ENCODE measurements at regions not wholly inside any gene's neighbourhood (a gene's known extent, or its start where the extent isn't known, plus 50 kb on each side); places are given as distances from the start of the nearest gene placed in this dataset.
"Not testable (repeated sequence)": the region's sequence is repeated elsewhere in the genome, so short reads cannot be mapped to it uniquely, and the experiment has no call there.

DNA sequence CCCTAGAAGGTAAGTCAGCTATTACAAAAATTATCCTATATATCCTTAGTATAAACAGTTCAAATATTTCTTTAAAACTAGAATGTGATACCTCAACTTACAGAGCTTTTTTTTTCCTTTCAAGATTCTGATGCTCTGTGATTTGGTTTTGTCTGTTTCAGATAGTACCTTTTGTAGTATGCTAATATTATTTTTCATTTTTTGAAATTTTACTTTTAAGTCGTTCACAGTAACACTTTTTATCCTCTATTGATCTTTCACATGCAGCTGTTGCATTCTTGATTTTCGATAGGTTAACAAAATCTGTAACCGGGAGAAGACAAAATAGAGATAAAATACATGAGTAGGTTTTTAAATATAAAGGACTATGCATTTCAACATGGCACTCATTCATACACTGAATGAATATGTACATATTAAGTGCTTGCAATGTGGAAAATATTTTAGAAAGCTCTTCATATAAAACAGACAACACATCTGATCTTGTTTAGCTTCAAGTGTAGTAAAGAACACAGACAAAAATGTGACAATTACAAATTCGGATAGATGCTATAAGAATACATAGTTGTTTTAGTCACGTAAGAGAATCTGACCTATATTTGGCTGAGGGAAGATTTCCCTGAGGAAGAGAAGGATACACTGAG is 86.7 kb upstream of the CCT8L2 start:
- TF ChIP-seq CTCF (conservative IDR thresholded peaks at IDR 0.05; ENCODE audit: low read depth in 2 of 2); EZH2 (IDR thresholded peaks at IDR 0.05; ENCODE audit: low read depth, unreplicated experiment); EZH2phosphoT487 (IDR thresholded peaks at IDR 0.05; ENCODE audit: unreplicated experiment); POLR2AphosphoS5 (IDR thresholded peaks at IDR 0.05; ENCODE audit: low read depth); REST (IDR thresholded peaks at IDR 0.05; ENCODE audit: unreplicated experiment); ZNF114 (CRISPR knock-in tag; IDR thresholded peaks at IDR 0.05); JUNB (IDR thresholded peaks at IDR 0.05; ENCODE audit: unreplicated experiment); STAT1 (IDR thresholded peaks at IDR 0.05; ENCODE audit: unreplicated experiment); CREB1 (CRISPR knock-in tag; IDR thresholded peaks at IDR 0.05; ENCODE audit: low read depth); ETS1 (IDR thresholded peaks at IDR 0.05); ZNF331 (CRISPR knock-in tag; IDR thresholded peaks at IDR 0.05; ENCODE audit: low read depth); NANOG (IDR thresholded peaks at IDR 0.05; ENCODE audit: borderline replicate concordance): not testable (repeated sequence)

Data from GM23338 (cell line).